ENCODE measurements at regions not wholly inside any gene's neighbourhood (a gene's known extent, or its start where the extent isn't known, plus 50 kb on each side); places are given as distances from the start of the nearest gene placed in this dataset.

GRCh38 chr5:62685221-62685620 is 106.6 kb downstream of the LRRC70 start:
- TF ChIP-seq, protein P1, sequence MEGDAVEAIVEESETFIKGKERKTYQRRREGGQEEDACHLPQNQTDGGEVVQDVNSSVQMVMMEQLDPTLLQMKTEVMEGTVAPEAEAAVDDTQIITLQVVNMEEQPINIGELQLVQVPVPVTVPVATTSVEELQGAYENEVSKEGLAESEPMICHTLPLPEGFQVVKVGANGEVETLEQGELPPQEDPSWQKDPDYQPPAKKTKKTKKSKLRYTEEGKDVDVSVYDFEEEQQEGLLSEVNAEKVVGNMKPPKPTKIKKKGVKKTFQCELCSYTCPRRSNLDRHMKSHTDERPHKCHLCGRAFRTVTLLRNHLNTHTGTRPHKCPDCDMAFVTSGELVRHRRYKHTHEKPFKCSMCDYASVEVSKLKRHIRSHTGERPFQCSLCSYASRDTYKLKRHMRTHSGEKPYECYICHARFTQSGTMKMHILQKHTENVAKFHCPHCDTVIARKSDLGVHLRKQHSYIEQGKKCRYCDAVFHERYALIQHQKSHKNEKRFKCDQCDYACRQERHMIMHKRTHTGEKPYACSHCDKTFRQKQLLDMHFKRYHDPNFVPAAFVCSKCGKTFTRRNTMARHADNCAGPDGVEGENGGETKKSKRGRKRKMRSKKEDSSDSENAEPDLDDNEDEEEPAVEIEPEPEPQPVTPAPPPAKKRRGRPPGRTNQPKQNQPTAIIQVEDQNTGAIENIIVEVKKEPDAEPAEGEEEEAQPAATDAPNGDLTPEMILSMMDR (IDR thresholded peaks at IDR 0.05): no peak
- TF ChIP-seq POLR2A (IDR thresholded peaks at IDR 0.05): no peak
- TF ChIP-seq POLR2AphosphoS5 (IDR thresholded peaks at IDR 0.05): no peak

Measured in transverse colon (tissue), 4 donors.